Spleen (tissue), 11 donors: ENCODE measurements at regions not wholly inside any gene's neighbourhood (a gene's known extent, or its start where the extent isn't known, plus 50 kb on each side); places are given as distances from the start of the nearest gene placed in this dataset.

ENCODE experiments used
- DNase-seq: peaks from one replicate; pipeline ENCODE4 v3.0.0-alpha.2; 2020
- H3K27ac ChIP-seq, 8 donors: fragments of 200-600 bp; sonication (generic) in 7 of 8; 1 replicate in 4 of 8; 2 replicates in 4 of 8; pipeline versions ENCODE4 v1.5.0 to v1.8.0; 2016 to 2021; ENCODE audit warnings: inconsistent platforms in 4 of 8, mild to moderate bottlenecking in 4 of 8, moderate library complexity in 1 of 8
- H3K27me3 ChIP-seq, 7 donors: fragments of 200-600 bp; sonication (generic) in 6 of 7; replicated peaks in 1 of 7; 1 replicate in 4 of 7; 2 replicates in 3 of 7; pipeline versions ENCODE4 v1.5.0 to v1.8.0; 2016 to 2021; ENCODE audit warnings: inconsistent platforms in 3 of 7, mild to moderate bottlenecking in 1 of 7
- H3K36me3 ChIP-seq, 6 donors: fragments of 200-600 bp; sonication (generic) in 5 of 6; 1 replicate in 4 of 6; 2 replicates in 2 of 6; pipeline versions ENCODE4 v1.5.0 to v1.8.0; 2016 to 2021; ENCODE audit warnings: inconsistent platforms in 2 of 6
- H3K4me1 ChIP-seq, 6 donors: fragments of 200-600 bp; sonication (generic) in 5 of 6; 1 replicate in 3 of 6; 2 replicates in 3 of 6; pipeline versions ENCODE4 v1.5.0 to v1.8.0; 2016 to 2021; ENCODE audit warnings: inconsistent platforms in 3 of 6
- H3K4me3 ChIP-seq, 8 donors: fragments of 200-600 bp; sonication (generic) in 7 of 8; 1 replicate in 4 of 8; 2 replicates in 4 of 8; pipeline versions ENCODE4 v1.5.0 to v1.8.0; 2016 to 2021; ENCODE audit warnings: inconsistent platforms in 4 of 8, mild to moderate bottlenecking in 4 of 8, moderate library complexity in 2 of 8
- H3K9me3 ChIP-seq, 8 donors: fragments of 200-600 bp; sonication (generic) in 7 of 8; 1 replicate in 4 of 8; 2 replicates in 4 of 8; pipeline versions ENCODE4 v1.5.0 to v1.8.0; 2016 to 2021; ENCODE audit warnings: inconsistent platforms in 4 of 8
- CTCF ChIP-seq, 11 experiments: fragments of 200-600 bp in 7 of 11; fragments of 450-650 bp in 4 of 11; sonication (generic) in 4 of 11; IDR thresholded peaks in 8 of 11; conservative IDR thresholded peaks in 3 of 11; 1 replicate in 7 of 11; 2 replicates in 4 of 11; pipeline versions ENCODE4 v1.4.0 to v1.8.0; 2016 to 2021; ENCODE audit warnings: antibody characterized with exemption in 11 of 11, inconsistent platforms in 4 of 11, mild to moderate bottlenecking in 1 of 11
- POLR2A ChIP-seq, 3 donors: fragments of 450-650 bp; IDR thresholded peaks; one replicate each; pipeline ENCODE4 v1.5.1; 2017; ENCODE audit warnings: antibody characterized with exemption in 3 of 3, mild to moderate bottlenecking in 1 of 3
- POLR2AphosphoS5 ChIP-seq, 3 donors: sonication (generic); formaldehyde crosslinking; IDR thresholded peaks; one replicate each; pipeline ENCODE4 v1.5.1; 2017; ENCODE audit warnings: antibody characterized with exemption in 3 of 3
- WGBS, 5 donors: extraction: QIAGEN DNeasy Blood & Tissue Kit in 3 of 5; methylation state at CpG; one replicate each; pipeline versions ENCODE4 v1.1.5 to v1.1.7; 2013 to 2018; 5-methylcytosine and 5-hydroxymethylcytosine counted together
- intact Hi-C: fragments of 100-400 bp; cut with DNase I; formaldehyde crosslinking; loops from one replicate; pipeline ENCODE4 v1.15.0; 2023; ENCODE audit warnings: low total_unique reads
- donor health status: healthy with polysubstance abuse.
- donor health status: DM: no; HTN: no; CAD: no; lungs with moderate emphysema.
- donor health status: DM: no; HTN: no; CAD: no.
- donor health status: Bipolar disorder and iron deficiency.
- donor health status: healthy.
- donor health status: DM: no; HTN: no; CAD: no.
- donor health status: DM: yes; HTN: yes; CAD: no.

- no peaks in the 10 kb centered on the region for H3K27me3 ChIP-seq
- no peaks in the 10 kb centered on the region for H3K36me3 ChIP-seq
- DNase-seq: no peak
- H3K4me1 ChIP-seq: peaks cover 0 to 7% (median 5%) of the 10 kb centered on the region in 6 donors
- 87 to 97% (median 94%) methylated on average over 5 to 6 of the region's 6 CpGs for WGBS, 5 donors
- TF ChIP-seq CTCF (IDR thresholded peaks at IDR 0.05 in 8 of 11, conservative IDR thresholded peaks at IDR 0.05 in 3 of 11) (no peak), POLR2AphosphoS5 (IDR thresholded peaks at IDR 0.05) (no peak), POLR2A (IDR thresholded peaks at IDR 0.05) (no peak)
- H3K9me3 ChIP-seq: no peaks in the 10 kb centered on the region
- no peak overlapping the region for H3K4me3 ChIP-seq
- intact Hi-C loops: no loop called here
- no peak overlapping the region for H3K27ac ChIP-seq
Measured at GRCh38 chr7:47683485-47683898, 101.6 kb upstream of the TNS3 start.

- no peak for DNase-seq
- WGBS, 5 donors: 85 to 94% (median 91%) methylated on average over 6 of the region's 6 CpGs
- Histone ChIP-seq H3K9me3 (no peaks in the 10 kb centered on the region), H3K4me1 (peaks cover 0 to 13% (median 8%) of the 10 kb centered on the region in 6 donors), H3K27ac (no peak overlapping the region), H3K36me3 (no peaks in the 10 kb centered on the region), H3K4me3 (no peak overlapping the region), H3K27me3 (no peaks in the 10 kb centered on the region)
- TF ChIP-seq CTCF (IDR thresholded peaks at IDR 0.05 in 8 of 11, conservative IDR thresholded peaks at IDR 0.05 in 3 of 11) (no peak), POLR2A (IDR thresholded peaks at IDR 0.05) (no peak), POLR2AphosphoS5 (IDR thresholded peaks at IDR 0.05) (no peak)
- intact Hi-C loops: no loop called here
Measured at GRCh38 chr7:47682874-47683273, 101.0 kb upstream of the TNS3 start.

GRCh38 chr7:47681249-47681810 is 99.4 kb upstream of the TNS3 start:
- H3K27me3 ChIP-seq: no peaks in the 10 kb centered on the region
- intact Hi-C loops: no loop called here
- DNase-seq: no peak
- TF ChIP-seq CTCF (IDR thresholded peaks at IDR 0.05 in 8 of 11, conservative IDR thresholded peaks at IDR 0.05 in 3 of 11): no peak
- no peak for TF ChIP-seq POLR2AphosphoS5 (IDR thresholded peaks at IDR 0.05)
- no peak for TF ChIP-seq POLR2A (IDR thresholded peaks at IDR 0.05)
- no peaks in the 10 kb centered on the region for H3K36me3 ChIP-seq
- H3K27ac ChIP-seq: no peak overlapping the region
- peaks cover 0 to 11% (median 5%) of the 10 kb centered on the region in 8 donors for H3K9me3 ChIP-seq
- H3K4me3 ChIP-seq: no peak overlapping the region
- H3K4me1 ChIP-seq: peaks cover 0 to 18% (median 10%) of the 10 kb centered on the region in 6 donors
- WGBS, 5 donors: 93 to 97% (median 95%) methylated on average over 8 of the region's 8 CpGs

DNA sequence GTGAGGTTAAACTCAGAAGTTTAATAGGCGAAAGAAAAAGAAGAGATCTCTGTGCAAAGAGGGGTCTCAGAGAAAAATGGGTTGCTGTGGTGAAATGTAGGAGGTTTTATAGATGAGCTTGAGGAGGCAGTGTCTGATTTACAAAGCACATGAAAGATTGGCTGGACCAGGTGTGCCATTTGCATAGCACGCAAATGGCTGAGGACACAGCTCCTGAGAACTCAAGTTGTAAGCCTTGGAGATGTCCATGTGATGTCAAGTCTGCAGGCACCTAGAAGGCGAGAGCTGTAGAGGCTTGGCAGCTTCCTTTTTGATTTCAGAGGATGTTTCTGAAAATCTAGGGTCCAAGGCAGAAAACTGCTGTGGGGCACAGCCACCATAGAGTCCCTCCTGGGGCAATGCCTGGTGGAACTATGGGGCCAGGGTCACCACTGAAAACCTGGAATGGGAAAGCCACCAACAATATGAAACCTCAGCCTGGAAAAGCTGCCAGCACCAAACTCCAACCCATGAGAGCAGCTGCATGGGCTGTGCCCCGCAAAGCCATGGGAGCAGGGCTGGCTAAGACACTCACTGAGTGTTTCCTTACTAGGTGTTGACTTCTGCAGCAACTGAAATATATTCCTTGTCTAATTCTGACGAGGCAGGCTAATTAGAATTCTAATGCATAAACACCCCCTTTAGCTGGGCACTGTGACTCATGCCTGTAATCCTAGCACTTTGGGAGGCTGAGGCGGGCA is 96.9 kb upstream of the TNS3 start:
- no peak for DNase-seq
- Histone ChIP-seq H3K27ac (peak overlapping the region in 3 of 8 donors; percentile 54 to 64 (median 55)), H3K36me3 (no peaks in the 10 kb centered on the region), H3K27me3 (no peaks in the 10 kb centered on the region), H3K4me1 (peaks cover 0 to 18% (median 10%) of the 10 kb centered on the region in 6 donors), H3K9me3 (peaks cover 0 to 12% (median 5%) of the 10 kb centered on the region in 8 donors), H3K4me3 (no peak overlapping the region)
- intact Hi-C loops: no loop called here
- 88 to 96% (median 92%) methylated on average over 6 of the region's 6 CpGs for WGBS, 5 donors
- TF ChIP-seq CTCF (IDR thresholded peaks at IDR 0.05 in 8 of 11, conservative IDR thresholded peaks at IDR 0.05 in 3 of 11) (no peak), POLR2AphosphoS5 (IDR thresholded peaks at IDR 0.05) (no peak), POLR2A (IDR thresholded peaks at IDR 0.05) (no peak)
